Keratinocyte (primary cell): ENCODE measurements at regions not wholly inside any gene's neighbourhood (a gene's known extent, or its start where the extent isn't known, plus 50 kb on each side); places are given as distances from the start of the nearest gene placed in this dataset.

Source experiments
- EZH2 ChIP-seq: IDR thresholded peaks from one replicate; pipeline ENCODE4 v1.6.1; 2012; ENCODE audit warnings: inconsistent platforms, mild to moderate bottlenecking, low read length, moderate library complexity
- TF ChIP-seq, protein P1 (sequence below), 3 experiments: IDR thresholded peaks in 1 of 3; conservative IDR thresholded peaks in 1 of 3; optimal IDR thresholded peaks in 1 of 3; 2 replicates in 2 of 3; 3 replicates in 1 of 3; pipeline versions ENCODE3 to v1.5.1; 2011; ENCODE audit warnings: low read length in 3 of 3, mild to moderate bottlenecking in 3 of 3, moderate library complexity in 2 of 3, control low read depth in 1 of 3, inconsistent platforms in 1 of 3; ENCODE audit not compliant: insufficient read depth in 2 of 3; ENCODE audit errors: extremely low read depth in 1 of 3

DNA sequence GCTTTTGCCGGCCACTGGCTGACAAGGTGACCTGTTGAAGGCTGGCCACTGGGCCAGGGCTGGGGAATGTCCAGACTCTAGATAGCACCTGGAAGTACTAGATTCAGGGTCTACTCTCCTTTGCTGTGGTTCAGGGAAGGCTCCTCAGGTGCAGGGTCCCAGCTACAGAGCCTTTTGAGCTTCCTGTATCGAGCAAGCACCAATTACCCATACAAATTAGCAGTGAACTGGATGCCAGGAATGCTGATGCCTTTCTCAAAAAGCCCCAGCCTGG lies 213.4 kb downstream of the CYP26B1 start:
- TF ChIP-seq EZH2, result no peak
- TF ChIP-seq, protein P1, sequence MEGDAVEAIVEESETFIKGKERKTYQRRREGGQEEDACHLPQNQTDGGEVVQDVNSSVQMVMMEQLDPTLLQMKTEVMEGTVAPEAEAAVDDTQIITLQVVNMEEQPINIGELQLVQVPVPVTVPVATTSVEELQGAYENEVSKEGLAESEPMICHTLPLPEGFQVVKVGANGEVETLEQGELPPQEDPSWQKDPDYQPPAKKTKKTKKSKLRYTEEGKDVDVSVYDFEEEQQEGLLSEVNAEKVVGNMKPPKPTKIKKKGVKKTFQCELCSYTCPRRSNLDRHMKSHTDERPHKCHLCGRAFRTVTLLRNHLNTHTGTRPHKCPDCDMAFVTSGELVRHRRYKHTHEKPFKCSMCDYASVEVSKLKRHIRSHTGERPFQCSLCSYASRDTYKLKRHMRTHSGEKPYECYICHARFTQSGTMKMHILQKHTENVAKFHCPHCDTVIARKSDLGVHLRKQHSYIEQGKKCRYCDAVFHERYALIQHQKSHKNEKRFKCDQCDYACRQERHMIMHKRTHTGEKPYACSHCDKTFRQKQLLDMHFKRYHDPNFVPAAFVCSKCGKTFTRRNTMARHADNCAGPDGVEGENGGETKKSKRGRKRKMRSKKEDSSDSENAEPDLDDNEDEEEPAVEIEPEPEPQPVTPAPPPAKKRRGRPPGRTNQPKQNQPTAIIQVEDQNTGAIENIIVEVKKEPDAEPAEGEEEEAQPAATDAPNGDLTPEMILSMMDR (optimal IDR thresholded peaks at IDR 0.05 in 1 of 3, IDR thresholded peaks at IDR 0.05 in 1 of 3, conservative IDR thresholded peaks at IDR 0.05 in 1 of 3; ENCODE audit: extremely low read depth in 1 of 3, insufficient read depth in 2 of 3, low read length in 3 of 3), result no peak
